ENCODE measurements at regions not wholly inside any gene's neighbourhood (a gene's known extent, or its start where the extent isn't known, plus 50 kb on each side); places are given as distances from the start of the nearest gene placed in this dataset.
"Not testable (repeated sequence)": the region's sequence is repeated elsewhere in the genome, so short reads cannot be mapped to it uniquely, and the experiment has no call there.

DNA sequence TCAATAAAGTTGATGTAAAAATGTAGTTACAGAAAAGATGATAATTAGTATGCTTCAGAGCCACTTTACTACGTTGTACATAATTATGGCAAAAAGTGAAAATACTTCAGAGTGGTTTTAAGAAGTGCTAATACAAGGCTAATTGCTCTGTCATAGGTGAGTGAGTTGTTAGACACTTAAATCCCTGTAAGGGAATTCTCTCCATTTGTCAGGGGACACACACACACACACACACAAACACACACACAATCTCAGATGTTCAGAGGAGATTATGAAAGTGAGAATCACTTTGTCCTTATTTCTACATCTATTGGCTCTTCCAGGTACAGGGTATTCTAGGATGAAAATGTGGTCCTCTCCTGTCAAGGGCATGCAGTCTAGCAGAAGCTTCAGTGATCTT lies 208.3 kb upstream of the PELI2 start:
- Histone ChIP-seq H3K4me3 (ENCODE audit: low read depth, low read length) (no peak overlapping the region), H3K36me3 (ENCODE audit: control insufficient read depth, insufficient read depth, low read length) (no peaks in the 10 kb centered on the region), H3K9me3 (ENCODE audit: control insufficient read depth in 2 of 2, low read length in 2 of 2) (no peaks in the 10 kb centered on the region), H3K27me3 (ENCODE audit: control insufficient read depth, insufficient read depth, low read length) (peaks cover 2% of the 10 kb centered on the region), H3K4me1 (ENCODE audit: control insufficient read depth, insufficient read depth, low read length, poor library complexity, severe bottlenecking) (no peaks in the 10 kb centered on the region), H3K27ac (ENCODE audit: insufficient read depth, low read length, poor library complexity, severe bottlenecking) (no peak overlapping the region)
- Mint-ChIP-seq H3K4me1 (no peaks in the 10 kb centered on the region), H3K9me3 (peaks cover 0 to 1% (median 0%) of the 10 kb centered on the region in 7 donors), H3K36me3 (no peaks in the 10 kb centered on the region), H3K27me3 (no peaks in the 10 kb centered on the region), H3K27ac (no peak overlapping the region), H3K4me3 (no peak overlapping the region)
- DNase-seq, result no peak
- ATAC-seq (ENCODE audit: low read depth in 2 of 2), result no peak

DNA sequence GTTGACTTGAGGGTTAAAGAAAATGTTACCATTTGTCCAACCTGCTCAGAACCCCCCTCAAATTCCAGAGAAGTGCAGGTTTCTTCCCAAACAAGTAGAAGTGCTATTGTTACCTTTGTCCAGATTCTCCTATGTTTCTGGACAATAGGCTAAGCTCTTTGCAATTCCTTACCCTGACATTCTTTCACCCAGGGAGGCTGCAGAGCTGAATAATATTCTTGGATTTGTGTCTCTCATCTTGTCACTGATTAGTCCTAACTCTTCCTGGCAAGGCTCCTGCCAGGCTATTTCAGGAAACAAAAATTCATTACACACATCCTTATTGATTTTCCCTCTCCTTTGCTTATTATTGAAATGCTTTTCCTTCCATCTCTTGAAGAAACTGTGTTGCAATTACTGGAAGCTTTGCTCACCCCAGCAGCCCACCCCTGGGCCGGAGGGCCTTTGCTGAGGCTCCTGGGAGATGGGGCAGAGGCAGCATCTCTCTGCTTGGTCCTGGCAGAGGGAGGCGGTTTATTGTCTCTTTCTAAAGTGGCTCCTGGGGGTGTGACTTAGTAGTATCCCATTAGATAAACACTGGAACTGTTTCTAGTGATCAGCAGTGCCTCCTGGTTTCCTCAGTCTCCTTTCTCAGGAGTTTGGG lies 207.5 kb upstream of the PELI2 start:
- Histone ChIP-seq H3K9me3 (ENCODE audit: control insufficient read depth in 2 of 2, low read length in 2 of 2) (no peaks in the 10 kb centered on the region), H3K4me3 (ENCODE audit: low read depth, low read length) (no peak overlapping the region), H3K27ac (ENCODE audit: insufficient read depth, low read length, poor library complexity, severe bottlenecking) (no peak overlapping the region), H3K36me3 (ENCODE audit: control insufficient read depth, insufficient read depth, low read length) (no peaks in the 10 kb centered on the region), H3K27me3 (ENCODE audit: control insufficient read depth, insufficient read depth, low read length) (peaks cover 2% of the 10 kb centered on the region), H3K4me1 (ENCODE audit: control insufficient read depth, insufficient read depth, low read length, poor library complexity, severe bottlenecking) (no peaks in the 10 kb centered on the region)
- H3K27me3 Mint-ChIP-seq, result no peaks in the 10 kb centered on the region
- no peaks in the 10 kb centered on the region for H3K36me3 Mint-ChIP-seq
- no peak overlapping the region for H3K4me3 Mint-ChIP-seq
- no peaks in the 10 kb centered on the region for H3K4me1 Mint-ChIP-seq
- ATAC-seq (ENCODE audit: low read depth in 2 of 2) (no peak), DNase-seq (no peak)
- no peak overlapping the region for H3K27ac Mint-ChIP-seq
- H3K9me3 Mint-ChIP-seq, result no peaks in the 10 kb centered on the region

DNA sequence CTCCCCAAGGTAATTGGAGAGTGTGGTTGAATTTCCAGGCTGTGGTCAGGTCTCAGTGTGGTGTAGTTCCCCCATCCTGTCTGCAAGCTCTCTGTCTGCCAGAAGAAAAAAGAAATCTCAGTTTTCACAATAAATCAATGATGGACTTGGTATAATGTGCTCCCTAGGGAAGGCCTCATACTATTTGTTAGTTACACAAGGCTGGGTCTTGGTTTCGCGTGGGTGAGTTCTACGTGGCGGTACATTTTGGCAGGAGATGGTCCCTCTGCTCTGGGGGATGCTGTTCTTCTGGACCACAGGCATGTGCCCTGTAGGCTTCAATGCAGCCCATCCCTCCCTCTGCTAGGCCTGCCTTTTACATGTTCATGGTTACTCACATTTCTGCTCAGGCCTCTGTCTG lies 206.4 kb upstream of the PELI2 start:
- Mint-ChIP-seq H3K4me3 (no peak overlapping the region), H3K36me3 (no peaks in the 10 kb centered on the region), H3K27me3 (no peaks in the 10 kb centered on the region), H3K27ac (no peak overlapping the region), H3K4me1 (no peaks in the 10 kb centered on the region), H3K9me3 (peaks cover 0 to 4% (median 0%) of the 10 kb centered on the region in 7 donors)
- Histone ChIP-seq H3K4me1 (ENCODE audit: control insufficient read depth, insufficient read depth, low read length, poor library complexity, severe bottlenecking) (no peaks in the 10 kb centered on the region), H3K9me3 (ENCODE audit: control insufficient read depth in 2 of 2, low read length in 2 of 2) (no peaks in the 10 kb centered on the region), H3K4me3 (ENCODE audit: low read depth, low read length) (no peak overlapping the region), H3K36me3 (ENCODE audit: control insufficient read depth, insufficient read depth, low read length) (no peaks in the 10 kb centered on the region), H3K27ac (ENCODE audit: insufficient read depth, low read length, poor library complexity, severe bottlenecking) (no peak overlapping the region), H3K27me3 (ENCODE audit: control insufficient read depth, insufficient read depth, low read length) (peaks cover 2% of the 10 kb centered on the region)
- ATAC-seq (ENCODE audit: low read depth in 2 of 2) (no peak), DNase-seq (no peak)

GRCh38 chr14:55912344-55912743 lies 205.9 kb upstream of the PELI2 start:
- Mint-ChIP-seq H3K4me3 (no peak overlapping the region), H3K36me3 (no peaks in the 10 kb centered on the region), H3K27ac (no peak overlapping the region), H3K27me3 (no peaks in the 10 kb centered on the region), H3K4me1 (no peaks in the 10 kb centered on the region), H3K9me3 (peaks cover 0 to 6% (median 3%) of the 10 kb centered on the region in 7 donors)
- no peaks in the 10 kb centered on the region for H3K36me3 ChIP-seq (ENCODE audit: control insufficient read depth, insufficient read depth, low read length)
- no peaks in the 10 kb centered on the region for H3K9me3 ChIP-seq (ENCODE audit: control insufficient read depth in 2 of 2, low read length in 2 of 2)
- H3K27ac ChIP-seq (ENCODE audit: insufficient read depth, low read length, poor library complexity, severe bottlenecking), result no peak overlapping the region
- H3K4me1 ChIP-seq (ENCODE audit: control insufficient read depth, insufficient read depth, low read length, poor library complexity, severe bottlenecking), result no peaks in the 10 kb centered on the region
- H3K4me3 ChIP-seq (ENCODE audit: low read depth, low read length), result no peak overlapping the region
- ATAC-seq (ENCODE audit: low read depth in 2 of 2) (no peak), DNase-seq (no peak)
- peaks cover 2% of the 10 kb centered on the region for H3K27me3 ChIP-seq (ENCODE audit: control insufficient read depth, insufficient read depth, low read length)

- no peaks in the 10 kb centered on the region for H3K9me3 ChIP-seq (ENCODE audit: control insufficient read depth in 2 of 2, low read length in 2 of 2)
- no peaks in the 10 kb centered on the region for H3K27me3 Mint-ChIP-seq
- no peak overlapping the region for H3K4me3 ChIP-seq (ENCODE audit: low read depth, low read length)
- H3K36me3 ChIP-seq (ENCODE audit: control insufficient read depth, insufficient read depth, low read length), result no peaks in the 10 kb centered on the region
- H3K36me3 Mint-ChIP-seq, result no peaks in the 10 kb centered on the region
- no peak overlapping the region for H3K4me3 Mint-ChIP-seq
- H3K27ac Mint-ChIP-seq, result no peak overlapping the region
- H3K4me1 ChIP-seq (ENCODE audit: control insufficient read depth, insufficient read depth, low read length, poor library complexity, severe bottlenecking), result no peaks in the 10 kb centered on the region
- DNase-seq (no peak), ATAC-seq (ENCODE audit: low read depth in 2 of 2) (no peak)
- no peaks in the 10 kb centered on the region for H3K4me1 Mint-ChIP-seq
- H3K9me3 Mint-ChIP-seq, result peaks cover 0 to 6% (median 3%) of the 10 kb centered on the region in 7 donors
- peaks cover 2% of the 10 kb centered on the region for H3K27me3 ChIP-seq (ENCODE audit: control insufficient read depth, insufficient read depth, low read length)
- no peak overlapping the region for H3K27ac ChIP-seq (ENCODE audit: insufficient read depth, low read length, poor library complexity, severe bottlenecking)
These were observed 204.7 kb upstream of the PELI2 start for GRCh38 chr14:55913324-55914025.

GRCh38 chr14:55914771-55915170 lies 203.4 kb upstream of the PELI2 start:
- DNase-seq (no peak), ATAC-seq (ENCODE audit: low read depth in 2 of 2) (no peak)
- Histone ChIP-seq H3K9me3 (ENCODE audit: control insufficient read depth in 2 of 2, low read length in 2 of 2) (no peaks in the 10 kb centered on the region), H3K27ac (ENCODE audit: insufficient read depth, low read length, poor library complexity, severe bottlenecking) (no peak overlapping the region), H3K4me3 (ENCODE audit: low read depth, low read length) (no peak overlapping the region), H3K36me3 (ENCODE audit: control insufficient read depth, insufficient read depth, low read length) (no peaks in the 10 kb centered on the region), H3K4me1 (ENCODE audit: control insufficient read depth, insufficient read depth, low read length, poor library complexity, severe bottlenecking) (no peaks in the 10 kb centered on the region), H3K27me3 (ENCODE audit: control insufficient read depth, insufficient read depth, low read length) (peaks cover 2% of the 10 kb centered on the region)
- Mint-ChIP-seq H3K27me3 (no peaks in the 10 kb centered on the region), H3K36me3 (no peaks in the 10 kb centered on the region), H3K9me3 (peaks cover 0 to 6% (median 3%) of the 10 kb centered on the region in 7 donors), H3K4me1 (no peaks in the 10 kb centered on the region), H3K27ac (no peak overlapping the region), H3K4me3 (no peak overlapping the region)

GRCh38 chr14:55915456-55915855 lies 202.8 kb upstream of the PELI2 start:
- Histone ChIP-seq H3K27ac (ENCODE audit: insufficient read depth, low read length, poor library complexity, severe bottlenecking) (no peak overlapping the region), H3K4me1 (ENCODE audit: control insufficient read depth, insufficient read depth, low read length, poor library complexity, severe bottlenecking) (no peaks in the 10 kb centered on the region), H3K27me3 (ENCODE audit: control insufficient read depth, insufficient read depth, low read length) (peaks cover 2% of the 10 kb centered on the region), H3K36me3 (ENCODE audit: control insufficient read depth, insufficient read depth, low read length) (no peaks in the 10 kb centered on the region), H3K9me3 (ENCODE audit: control insufficient read depth in 2 of 2, low read length in 2 of 2) (no peaks in the 10 kb centered on the region), H3K4me3 (ENCODE audit: low read depth, low read length) (no peak overlapping the region)
- no peak overlapping the region for H3K27ac Mint-ChIP-seq
- DNase-seq, result no peak
- H3K4me1 Mint-ChIP-seq, result no peaks in the 10 kb centered on the region
- H3K36me3 Mint-ChIP-seq, result no peaks in the 10 kb centered on the region
- H3K27me3 Mint-ChIP-seq, result no peaks in the 10 kb centered on the region
- no peak overlapping the region for H3K4me3 Mint-ChIP-seq
- peaks cover 0 to 6% (median 3%) of the 10 kb centered on the region in 7 donors for H3K9me3 Mint-ChIP-seq
- ATAC-seq (ENCODE audit: low read depth in 2 of 2), result no peak

DNA sequence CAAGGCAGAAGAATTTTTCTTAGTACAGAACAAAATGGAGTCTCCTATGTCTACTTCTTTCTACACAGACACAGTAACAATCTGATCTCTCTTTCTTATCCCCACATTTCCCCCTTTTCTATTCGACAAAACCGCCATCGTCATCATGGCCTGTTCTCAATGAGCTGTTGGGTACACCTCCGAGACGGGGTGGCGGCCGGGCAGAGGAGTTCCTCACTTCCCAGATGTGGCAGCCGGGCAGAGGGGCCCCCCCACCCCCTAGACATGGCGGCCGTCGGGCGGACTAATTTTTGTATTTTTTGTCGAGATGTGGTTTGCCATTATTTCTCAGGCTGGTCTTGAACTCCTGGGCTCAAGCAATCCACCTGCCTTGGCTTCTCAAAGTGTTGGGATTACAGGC lies 198.4 kb upstream of the PELI2 start:
- DNase-seq; H3K4me3 Mint-ChIP-seq; H3K4me1 ChIP-seq (ENCODE audit: control insufficient read depth, insufficient read depth, low read length, poor library complexity, severe bottlenecking); ATAC-seq (ENCODE audit: low read depth in 2 of 2); H3K36me3 ChIP-seq (ENCODE audit: control insufficient read depth, insufficient read depth, low read length); H3K4me1 Mint-ChIP-seq; H3K4me3 ChIP-seq (ENCODE audit: low read depth, low read length); H3K9me3 Mint-ChIP-seq; H3K27me3 ChIP-seq (ENCODE audit: control insufficient read depth, insufficient read depth, low read length); H3K27ac Mint-ChIP-seq; H3K9me3 ChIP-seq (ENCODE audit: control insufficient read depth in 2 of 2, low read length in 2 of 2); H3K27me3 Mint-ChIP-seq; H3K36me3 Mint-ChIP-seq; H3K27ac ChIP-seq (ENCODE audit: insufficient read depth, low read length, poor library complexity, severe bottlenecking): not testable (repeated sequence)
